NCI-H2171 treated with DMSO at 0.1 percent for 48 hours (cell line): ENCODE measurements at regions not wholly inside any gene's neighbourhood (a gene's known extent, or its start where the extent isn't known, plus 50 kb on each side); places are given as distances from the start of the nearest gene placed in this dataset.
"Not testable (repeated sequence)": the region's sequence is repeated elsewhere in the genome, so short reads cannot be mapped to it uniquely, and the experiment has no call there.

Experiments used
- DNase-seq: peaks from one replicate; lab custom pipeline; 2025; lab: John Stamatoyannopoulos, UW

DNA sequence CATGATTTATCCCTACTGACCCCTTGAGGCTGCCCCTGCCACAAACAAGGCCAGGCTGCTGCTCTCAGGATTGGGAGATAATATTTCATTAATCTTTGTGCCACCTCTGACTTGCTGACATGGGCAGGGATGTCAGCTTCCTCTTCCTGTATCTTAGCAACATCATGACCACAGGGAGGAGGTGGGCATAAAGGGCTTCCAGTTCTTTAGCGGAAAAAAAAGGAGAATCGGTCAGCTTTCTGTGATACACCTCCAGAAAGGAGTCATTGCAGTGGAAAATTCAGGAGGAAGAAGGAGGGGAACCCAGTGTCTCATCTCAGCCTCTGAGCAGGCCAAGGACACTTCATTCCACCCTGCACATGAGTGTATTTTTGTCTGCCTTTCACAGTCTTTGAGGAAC, 206.8 kb upstream of the SDK2 start:
- no peak for DNase-seq

DNA sequence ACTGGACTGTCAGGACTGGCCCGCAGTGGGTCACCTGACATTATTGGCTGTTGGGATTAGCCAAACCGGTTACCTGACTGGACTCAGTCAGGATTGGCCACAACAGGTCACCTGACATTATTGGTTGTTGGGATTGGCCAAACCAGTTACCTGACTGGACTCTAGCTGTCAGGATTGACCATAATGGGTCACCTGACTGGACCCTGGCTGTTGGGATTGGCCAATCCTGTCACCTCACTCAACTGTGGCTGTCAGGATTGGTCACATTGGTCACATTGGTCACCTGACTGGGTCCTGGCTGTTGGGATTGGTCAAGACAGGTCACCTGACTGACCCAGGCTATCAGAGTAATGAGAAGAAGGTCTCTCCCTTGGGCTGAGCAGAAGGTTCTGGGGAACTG, 207.7 kb upstream of the SDK2 start:
- DNase-seq = no peak

GRCh38 chr17:73855720-73856333, 211.6 kb upstream of the SDK2 start:
- peak; percentile 24 for DNase-seq

DNA sequence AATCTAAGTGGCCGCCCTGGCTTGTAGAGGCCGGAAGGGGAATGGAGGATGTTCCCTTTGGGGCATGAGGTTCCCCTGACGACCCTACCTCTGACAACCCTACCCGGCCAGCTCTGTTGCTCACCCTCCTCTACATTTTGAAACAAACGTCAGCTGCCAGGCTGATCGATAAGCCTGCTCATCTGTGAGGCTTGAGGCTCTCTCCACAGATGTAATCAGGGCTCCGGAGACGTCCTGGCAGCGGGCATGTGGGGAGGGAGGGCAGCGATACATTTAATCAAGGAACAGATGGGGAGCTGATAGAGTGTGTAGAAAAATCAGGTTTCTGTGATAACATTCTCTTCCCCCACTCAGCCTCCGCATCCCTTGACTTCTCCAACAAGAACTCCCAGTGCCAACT, 212.3 kb upstream of the SDK2 start:
- DNase-seq = peak; percentile 84

DNA sequence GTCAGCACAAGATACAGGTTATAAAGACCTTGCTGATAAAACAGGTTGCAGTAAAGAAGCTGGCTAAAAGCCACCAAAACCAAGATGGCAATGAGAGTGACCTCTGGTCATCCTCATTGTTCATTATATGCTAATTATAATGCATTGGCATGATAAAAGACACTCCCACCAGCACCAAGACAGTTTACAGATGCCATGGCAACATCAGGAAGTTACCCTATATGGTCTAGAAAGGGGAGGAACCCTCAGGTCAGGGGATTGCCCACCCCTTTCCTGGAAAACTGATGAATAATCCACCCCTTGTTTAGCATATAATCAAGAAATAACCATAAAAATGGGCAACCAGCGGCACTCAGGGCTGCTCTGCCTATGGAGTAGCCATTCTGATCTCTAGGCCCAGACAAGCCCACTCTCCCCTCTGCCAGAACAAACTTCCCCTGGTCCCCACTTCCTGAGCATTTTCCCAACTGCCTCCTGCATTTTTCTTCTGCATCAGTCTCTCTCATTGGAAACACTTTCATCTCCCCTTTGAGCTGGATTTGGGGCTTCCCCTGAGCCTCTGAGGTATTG, 215.3 kb upstream of the SDK2 start:
- DNase-seq = not testable (repeated sequence)

DNA sequence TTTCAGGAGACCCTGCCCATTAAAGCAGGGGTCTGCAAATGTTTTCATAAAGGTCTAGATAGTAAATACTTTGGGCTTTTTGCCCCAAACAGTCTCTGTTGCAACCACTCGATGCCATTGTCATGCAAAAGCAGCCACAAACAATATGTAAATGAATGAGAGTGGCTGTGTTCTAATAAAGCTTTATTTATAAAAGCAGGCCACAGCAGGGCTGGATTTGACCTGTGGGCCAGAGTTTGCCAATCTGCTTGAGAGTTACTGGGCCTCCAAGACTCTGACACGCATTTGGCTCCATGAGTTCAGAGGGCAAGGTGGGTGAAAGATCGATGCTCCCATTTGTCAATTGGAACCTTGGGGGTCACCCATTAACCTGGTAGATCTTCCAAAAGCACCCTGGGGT, 217.3 kb upstream of the SDK2 start:
- DNase-seq = no peak

DNA sequence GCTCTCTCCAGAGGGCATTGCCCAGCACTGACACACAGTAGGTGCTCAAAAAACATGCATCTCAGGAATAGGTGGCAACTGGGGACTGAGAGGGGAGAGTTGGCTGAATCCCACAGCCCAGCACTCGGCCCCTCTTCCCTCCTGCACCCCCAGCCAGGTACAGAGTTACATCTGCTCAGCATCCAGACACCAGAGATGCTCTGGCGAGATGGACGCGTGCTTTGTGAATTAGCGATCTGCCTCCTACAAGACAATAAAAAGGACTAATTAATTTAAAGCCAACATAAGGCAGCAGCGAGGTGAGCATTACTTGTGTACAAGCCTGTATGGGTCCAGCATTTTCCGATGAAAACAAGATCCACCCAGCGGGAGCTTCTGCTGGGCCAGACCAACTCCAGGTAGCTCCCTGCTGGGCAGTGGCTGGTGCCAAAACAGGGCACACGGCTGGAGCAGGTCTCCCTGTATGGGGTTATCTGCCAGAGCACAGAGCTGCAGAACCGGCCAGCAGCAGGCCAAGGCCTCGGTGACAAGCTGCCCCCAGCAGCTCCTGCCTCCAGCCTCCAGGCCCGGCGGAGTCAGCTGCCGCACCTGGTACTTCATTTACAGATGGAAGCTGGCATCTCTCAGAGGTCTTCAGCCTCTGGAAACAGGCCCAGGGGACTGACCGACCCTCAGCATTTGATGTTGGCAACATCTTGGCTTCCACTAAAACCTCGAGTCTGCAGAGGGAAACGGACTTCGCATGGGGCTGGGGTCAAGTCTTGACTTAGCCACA, 219.7 kb upstream of the SDK2 start:
- DNase-seq = no peak

- no peak for DNase-seq
Measured at GRCh38 chr17:73865831-73866230, 221.6 kb upstream of the SDK2 start.

GRCh38 chr17:73867056-73867455, 222.8 kb upstream of the SDK2 start:
- no peak for DNase-seq

GRCh38 chr17:73870068-73870467, 225.8 kb upstream of the SDK2 start:
- DNase-seq = no peak

DNA sequence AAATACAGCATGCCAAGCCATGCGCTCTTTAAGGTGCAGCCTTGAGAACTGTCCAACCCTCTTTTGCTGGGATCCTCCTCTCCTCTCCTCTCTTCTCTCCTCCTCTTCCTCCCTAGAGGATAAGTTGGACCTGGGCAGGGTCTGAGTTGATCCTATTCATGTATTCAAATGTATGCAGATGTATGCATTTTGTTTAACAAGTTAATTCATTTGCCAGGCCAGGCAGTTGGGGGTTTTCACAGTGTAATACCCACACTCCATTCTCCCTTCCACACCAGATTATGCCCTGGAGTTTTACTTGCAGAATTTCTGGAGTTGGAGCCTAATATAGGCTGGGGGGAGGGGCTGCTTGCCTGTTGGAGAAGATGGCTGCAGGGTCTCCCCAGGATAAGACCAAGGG, 226.2 kb upstream of the SDK2 start:
- DNase-seq = no peak

- DNase-seq = no peak
Measured at GRCh38 chr17:73872816-73873215, 228.6 kb upstream of the SDK2 start.

DNA sequence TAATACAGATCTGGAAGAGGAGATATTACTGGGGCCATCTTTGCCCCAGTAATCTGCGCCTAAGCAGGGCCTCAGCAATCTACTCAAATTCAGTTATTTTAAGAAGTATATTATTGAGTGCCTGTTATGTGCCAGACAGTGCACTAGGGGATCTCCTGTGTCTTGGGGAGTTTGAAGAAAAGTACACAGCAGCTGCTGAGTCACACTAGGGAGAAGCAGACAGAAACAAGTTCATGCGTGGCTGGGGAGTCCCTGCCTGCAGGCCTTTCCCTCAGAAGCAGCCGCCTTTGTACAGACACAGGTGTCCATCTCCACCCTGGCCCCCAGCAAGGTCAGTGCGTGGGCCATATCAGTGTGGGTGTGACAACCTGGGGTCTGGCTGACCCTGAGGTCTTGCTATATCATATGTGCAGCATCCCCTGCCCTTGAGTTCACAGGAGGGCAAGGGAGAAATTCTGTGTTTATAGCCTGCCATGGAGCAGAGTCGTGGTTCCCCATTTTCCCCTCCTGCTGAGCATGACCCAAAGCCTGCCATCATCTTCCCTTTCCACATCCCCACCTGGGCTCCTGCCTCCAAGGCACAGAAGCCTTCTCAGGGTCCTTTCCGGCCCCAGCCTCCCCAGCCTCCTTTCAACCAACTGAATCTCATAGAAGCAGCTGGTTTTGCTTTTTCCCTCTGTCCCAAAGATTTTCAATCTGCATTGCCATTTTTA, 229.9 kb upstream of the SDK2 start:
- no peak for DNase-seq

DNA sequence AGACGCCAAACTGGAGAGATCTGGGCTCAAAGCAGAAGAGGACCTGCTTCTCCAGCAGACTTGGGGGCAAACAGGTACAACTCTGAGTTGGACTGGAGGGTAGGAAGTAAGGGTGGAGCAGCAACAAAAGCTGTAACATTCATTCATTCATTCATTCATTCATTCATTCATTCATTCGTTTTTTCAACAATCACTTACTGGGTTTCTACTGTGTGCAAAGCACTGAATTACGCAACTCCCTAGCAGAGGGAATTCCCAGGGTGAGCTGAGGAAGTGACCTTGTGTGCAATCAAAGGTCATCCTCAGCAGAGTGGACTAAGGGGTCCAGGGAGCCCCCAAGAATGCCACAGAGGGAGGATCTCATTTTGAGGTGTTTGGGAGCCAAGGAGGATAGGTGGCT, 231.1 kb upstream of the SDK2 start:
- DNase-seq = no peak

- no peak for DNase-seq
Measured at GRCh38 chr17:73877962-73878361, 233.7 kb upstream of the SDK2 start.

DNA sequence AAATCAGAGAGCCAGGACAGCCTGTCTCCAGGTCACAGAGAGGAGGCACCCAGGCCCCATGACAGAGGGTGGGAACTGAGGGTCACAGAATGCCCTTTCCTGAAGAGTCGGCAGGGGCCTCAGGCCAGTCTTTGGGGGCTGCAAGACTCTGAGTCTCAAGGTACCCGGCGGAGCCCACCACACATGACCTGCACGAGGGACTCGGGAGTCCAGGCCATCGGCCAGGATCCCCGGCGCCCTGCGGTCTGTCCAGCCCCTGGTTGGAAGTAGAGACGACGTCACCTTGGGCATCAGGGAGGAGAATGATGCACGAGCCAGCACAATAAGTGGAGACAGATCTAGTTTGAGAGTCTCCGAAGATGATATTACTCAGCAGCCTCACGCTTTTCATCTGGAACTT, 234.7 kb upstream of the SDK2 start:
- DNase-seq = no peak

GRCh38 chr17:73879987-73880386, 235.7 kb upstream of the SDK2 start:
- DNase-seq = no peak

- no peak for DNase-seq
Measured at GRCh38 chr17:73882590-73882989, 238.3 kb upstream of the SDK2 start.

- no peak for DNase-seq
Measured at GRCh38 chr17:73883175-73883574, 238.9 kb upstream of the SDK2 start.

GRCh38 chr17:73887739-73888138, 243.5 kb upstream of the SDK2 start:
- DNase-seq = no peak

DNA sequence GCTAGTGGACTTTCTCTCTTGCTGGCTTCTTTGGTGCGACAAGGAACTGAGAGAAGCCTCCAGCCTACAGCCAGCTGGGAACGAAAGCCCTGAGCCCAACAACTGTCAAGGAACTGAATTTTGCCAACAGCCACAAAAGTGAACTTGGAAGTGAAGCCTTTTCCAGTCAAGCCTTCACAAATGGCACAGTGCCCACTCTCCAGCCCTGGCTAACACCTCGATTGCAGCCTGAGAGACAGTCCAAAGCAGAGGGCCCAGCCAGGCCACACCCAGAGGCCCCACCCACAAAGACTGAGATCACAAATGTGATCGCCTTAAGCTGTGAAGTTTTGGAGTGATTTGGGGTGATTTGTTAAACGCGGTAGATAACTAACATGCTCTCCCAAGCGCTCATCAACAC, 244.6 kb upstream of the SDK2 start:
- DNase-seq = no peak

- DNase-seq = no peak
Measured at GRCh38 chr17:73889439-73889838, 245.2 kb upstream of the SDK2 start.

GRCh38 chr17:73890831-73891405, 246.7 kb upstream of the SDK2 start:
- DNase-seq = no peak
